ENCODE measurements at regions not wholly inside any gene's neighbourhood (a gene's known extent, or its start where the extent isn't known, plus 50 kb on each side); places are given as distances from the start of the nearest gene placed in this dataset.

DNA sequence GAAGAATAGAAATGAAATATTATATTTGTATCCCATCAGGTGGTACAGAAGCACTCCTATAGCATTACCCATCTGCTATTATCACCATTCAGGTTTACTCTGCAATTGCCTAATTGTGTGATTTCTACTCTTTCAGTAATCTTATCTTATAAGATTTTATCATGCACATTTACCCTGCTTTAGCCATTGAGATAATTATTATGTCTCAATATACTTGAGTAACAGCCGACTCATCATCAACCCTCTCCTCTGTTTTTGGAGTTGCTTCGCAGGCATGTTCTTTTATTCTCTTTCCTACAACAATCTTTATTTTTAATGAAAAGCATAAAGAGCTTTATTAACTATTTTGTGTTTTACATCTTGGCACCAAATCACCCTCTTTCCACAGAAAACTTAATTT lies 419.9 kb downstream of the LRIG3 start:
- no peak overlapping the region for H2AFZ ChIP-seq (ENCODE audit: insufficient read depth, low read depth, low read length, poor library complexity, severe bottlenecking)

DNA sequence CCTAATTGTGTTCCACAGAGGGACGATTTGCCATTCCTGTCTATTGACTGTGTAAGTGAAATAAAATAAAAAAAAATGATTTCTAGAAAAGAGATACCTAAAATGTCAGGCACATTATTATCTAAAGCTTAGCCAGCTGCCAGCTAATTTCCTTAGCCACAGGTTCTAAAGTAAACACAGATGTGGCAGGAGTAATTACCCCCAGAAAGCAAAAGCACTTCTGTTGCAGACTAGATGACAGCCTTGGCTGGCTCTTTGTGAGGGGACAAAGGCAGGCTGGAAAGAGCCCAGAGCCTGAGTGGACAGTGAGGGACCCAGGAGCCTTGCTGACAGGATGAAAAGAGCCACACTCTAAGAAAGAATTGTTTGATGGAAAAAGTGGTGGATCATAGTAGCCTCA lies 418.1 kb downstream of the LRIG3 start:
- no peaks in the 10 kb centered on the region for H3K27me3 ChIP-seq (ENCODE audit: control insufficient read depth in 2 of 2, insufficient read depth in 2 of 2, low read length in 2 of 2)
- intact Hi-C loops (cut with micrococcal nuclease): no loop called here
- H3K36me3 ChIP-seq (replicated peaks in 1 of 2; ENCODE audit: control insufficient read depth in 1 of 2, insufficient read depth in 2 of 2, low read length in 2 of 2): no peaks in the 10 kb centered on the region
- Mint-ChIP-seq H3K4me1 (no peaks in the 10 kb centered on the region), H3K27me3 (ENCODE audit: low read depth in 3 of 3) (peaks cover 0 to 2% (median 0%) of the 10 kb centered on the region in 3 donors), H3K9me3 (peaks cover 0 to 4% (median 2%) of the 10 kb centered on the region in 7 donors), H3K27ac (no peak overlapping the region), H3K4me3 (no peak overlapping the region), H3K36me3 (no peaks in the 10 kb centered on the region)
- H3K79me2 ChIP-seq (ENCODE audit: insufficient read depth, low read length): no peaks in the 10 kb centered on the region
- no peak overlapping the region for H2AFZ ChIP-seq (ENCODE audit: insufficient read depth, low read depth, low read length, poor library complexity, severe bottlenecking)
- no peaks in the 10 kb centered on the region for H4K20me1 ChIP-seq (ENCODE audit: insufficient read depth, low read length)
- no peaks in the 10 kb centered on the region for H3K9me3 ChIP-seq (replicated peaks in 1 of 2; ENCODE audit: control insufficient read depth in 1 of 2, insufficient read depth in 1 of 2, low read length in 2 of 2)
- H3K4me3 ChIP-seq (replicated peaks in 1 of 3; ENCODE audit: low read depth in 2 of 3, low read length in 3 of 3): no peak overlapping the region
- H3K4me1 ChIP-seq (ENCODE audit: control insufficient read depth in 1 of 2, insufficient read depth in 2 of 2, low read length in 2 of 2): no peaks in the 10 kb centered on the region
- no peak overlapping the region for H3K4me2 ChIP-seq (replicated peaks; ENCODE audit: extremely low read depth, low read length, poor library complexity, severe bottlenecking)
- H3K9ac ChIP-seq (ENCODE audit: insufficient read depth, low read length, poor library complexity, severe bottlenecking): no peak overlapping the region
- no peak for DNase-seq
- TF ChIP-seq, protein P1, sequence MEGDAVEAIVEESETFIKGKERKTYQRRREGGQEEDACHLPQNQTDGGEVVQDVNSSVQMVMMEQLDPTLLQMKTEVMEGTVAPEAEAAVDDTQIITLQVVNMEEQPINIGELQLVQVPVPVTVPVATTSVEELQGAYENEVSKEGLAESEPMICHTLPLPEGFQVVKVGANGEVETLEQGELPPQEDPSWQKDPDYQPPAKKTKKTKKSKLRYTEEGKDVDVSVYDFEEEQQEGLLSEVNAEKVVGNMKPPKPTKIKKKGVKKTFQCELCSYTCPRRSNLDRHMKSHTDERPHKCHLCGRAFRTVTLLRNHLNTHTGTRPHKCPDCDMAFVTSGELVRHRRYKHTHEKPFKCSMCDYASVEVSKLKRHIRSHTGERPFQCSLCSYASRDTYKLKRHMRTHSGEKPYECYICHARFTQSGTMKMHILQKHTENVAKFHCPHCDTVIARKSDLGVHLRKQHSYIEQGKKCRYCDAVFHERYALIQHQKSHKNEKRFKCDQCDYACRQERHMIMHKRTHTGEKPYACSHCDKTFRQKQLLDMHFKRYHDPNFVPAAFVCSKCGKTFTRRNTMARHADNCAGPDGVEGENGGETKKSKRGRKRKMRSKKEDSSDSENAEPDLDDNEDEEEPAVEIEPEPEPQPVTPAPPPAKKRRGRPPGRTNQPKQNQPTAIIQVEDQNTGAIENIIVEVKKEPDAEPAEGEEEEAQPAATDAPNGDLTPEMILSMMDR (IDR thresholded peaks at IDR 0.05): no peak
- no peak overlapping the region for H3K27ac ChIP-seq (ENCODE audit: low read depth in 1 of 2, low read length in 2 of 2)
- WGBS (ENCODE audit: insufficient coverage): no CpG with 5 or more reads among the region's 1 CpG

More for the DNA sequence above, 419.9 kb downstream of the LRIG3 start:
- Histone ChIP-seq H3K27me3 (ENCODE audit: control insufficient read depth in 2 of 2, insufficient read depth in 2 of 2, low read length in 2 of 2) (no peaks in the 10 kb centered on the region), H4K20me1 (ENCODE audit: insufficient read depth, low read length) (no peaks in the 10 kb centered on the region), H3K79me2 (ENCODE audit: insufficient read depth, low read length) (no peaks in the 10 kb centered on the region), H3K36me3 (replicated peaks in 1 of 2; ENCODE audit: control insufficient read depth in 1 of 2, insufficient read depth in 2 of 2, low read length in 2 of 2) (no peaks in the 10 kb centered on the region), H3K9me3 (replicated peaks in 1 of 2; ENCODE audit: control insufficient read depth in 1 of 2, insufficient read depth in 1 of 2, low read length in 2 of 2) (no peaks in the 10 kb centered on the region), H3K4me1 (ENCODE audit: control insufficient read depth in 1 of 2, insufficient read depth in 2 of 2, low read length in 2 of 2) (no peaks in the 10 kb centered on the region), H3K4me3 (replicated peaks in 1 of 3; ENCODE audit: low read depth in 2 of 3, low read length in 3 of 3) (no peak overlapping the region), H3K9ac (ENCODE audit: insufficient read depth, low read length, poor library complexity, severe bottlenecking) (no peak overlapping the region), H3K4me2 (replicated peaks; ENCODE audit: extremely low read depth, low read length, poor library complexity, severe bottlenecking) (no peak overlapping the region), H3K27ac (ENCODE audit: low read depth in 1 of 2, low read length in 2 of 2) (no peak overlapping the region)
- Mint-ChIP-seq H3K4me3 (no peak overlapping the region), H3K4me1 (no peaks in the 10 kb centered on the region), H3K9me3 (peaks cover 0 to 2% (median 1%) of the 10 kb centered on the region in 7 donors), H3K27ac (no peak overlapping the region), H3K36me3 (no peaks in the 10 kb centered on the region), H3K27me3 (ENCODE audit: low read depth in 3 of 3) (peaks cover 0 to 2% (median 0%) of the 10 kb centered on the region in 3 donors)
- DNase-seq: no peak
- intact Hi-C loops (cut with micrococcal nuclease): no loop called here
- no CpG with 5 or more reads among the region's 2 CpGs for WGBS (ENCODE audit: insufficient coverage)
- TF ChIP-seq, protein P1 (IDR thresholded peaks at IDR 0.05): no peak

Measured in CD14-positive monocyte (primary cell).